Posterior cingulate gyrus (tissue), 11 donors: ENCODE measurements at regions not wholly inside any gene's neighbourhood (a gene's known extent, or its start where the extent isn't known, plus 50 kb on each side); places are given as distances from the start of the nearest gene placed in this dataset.
"Not testable (repeated sequence)": the region's sequence is repeated elsewhere in the genome, so short reads cannot be mapped to it uniquely, and the experiment has no call there.

Experiments used
- DNase-seq, 10 donors: peaks; one replicate each; pipeline versions ENCODE4 v3.0.0 to v3.0.0-alpha.2; 2020 to 2021; ENCODE audit warnings: mixed read lengths in 3 of 10
- intact Hi-C: fragments of 100-400 bp; cut with DNase I; formaldehyde crosslinking; loops from one replicate; pipeline ENCODE4 v1.15.1; 2023

DNA sequence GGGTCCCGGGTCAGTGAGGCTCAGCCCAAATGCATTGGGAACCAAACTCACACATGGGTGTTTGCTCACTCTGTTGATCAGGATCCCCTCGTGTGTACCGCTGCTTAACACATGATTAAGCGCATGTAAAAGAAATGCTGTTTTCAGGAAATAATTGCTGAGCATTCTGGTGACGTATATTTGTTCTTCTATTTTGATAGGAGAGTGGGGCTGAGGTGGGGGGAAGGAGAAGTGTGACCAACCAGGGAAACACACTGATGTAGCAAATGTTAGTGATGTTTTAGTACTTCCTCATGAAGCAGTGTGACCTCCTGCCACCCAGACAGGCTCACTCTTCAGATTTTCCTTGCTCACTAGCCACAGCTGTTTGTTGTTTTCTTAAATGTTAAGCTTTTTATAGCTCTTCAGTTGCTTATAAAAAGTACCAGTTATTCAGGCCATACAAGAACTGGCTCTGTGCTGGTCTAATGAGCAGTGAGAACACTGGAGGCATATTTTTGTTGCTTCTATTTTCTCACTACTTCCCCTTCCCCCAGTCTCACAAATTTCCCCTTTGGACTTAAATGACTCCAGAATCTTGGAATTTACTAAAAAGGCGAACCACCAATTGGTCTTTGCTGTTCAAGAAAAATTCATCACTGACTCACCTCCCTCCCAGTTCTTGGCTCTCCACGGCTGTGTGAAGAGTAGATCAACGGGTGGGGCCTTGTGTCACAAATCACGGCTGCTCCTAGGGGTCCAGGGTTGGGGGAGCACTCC is 79.2 kb upstream of the BACH2 start:
- intact Hi-C loops: no loop called here
- no peak for DNase-seq

DNA sequence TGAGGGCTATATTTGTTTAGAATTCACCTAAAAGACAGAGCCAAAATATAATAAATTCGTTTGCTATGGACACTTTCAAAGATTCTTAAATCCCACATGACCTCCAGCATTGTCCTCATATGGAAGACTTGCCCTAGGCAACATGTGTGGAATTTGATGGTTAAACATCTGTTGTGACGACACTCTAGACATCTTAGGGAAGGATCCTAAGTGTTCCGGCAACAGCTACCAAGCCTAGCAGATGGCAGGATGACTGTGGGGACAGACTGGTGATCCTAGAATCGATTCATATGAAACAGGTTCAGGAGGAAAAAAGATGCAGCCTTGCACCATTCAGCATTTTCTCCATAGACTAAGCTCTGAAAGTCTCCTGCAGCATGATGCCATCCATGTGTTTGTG is 77.6 kb upstream of the BACH2 start:
- intact Hi-C loops: no loop called here

DNA sequence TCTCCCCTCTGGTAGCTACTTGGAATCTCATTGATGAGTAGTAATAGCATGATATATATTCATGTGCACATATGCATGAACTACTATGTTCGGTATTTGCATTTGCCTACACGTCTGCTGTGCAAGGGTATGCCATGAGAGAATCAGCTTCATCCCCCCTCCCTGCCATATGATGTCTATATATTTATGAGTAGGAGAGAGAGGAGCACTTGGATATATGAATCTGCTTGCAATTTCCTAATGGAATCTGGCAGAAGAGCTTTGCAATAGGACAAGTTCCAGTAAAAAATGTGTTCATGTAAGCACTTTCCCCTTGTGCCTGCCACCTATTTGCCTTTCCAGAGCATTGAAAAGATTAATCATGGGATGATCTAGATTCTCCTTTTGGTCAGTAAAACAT is 76.2 kb upstream of the BACH2 start:
- intact Hi-C loops: no loop called here
- no peak for DNase-seq

More for the DNA sequence above, 77.6 kb upstream of the BACH2 start:
- no peak for DNase-seq

DNA sequence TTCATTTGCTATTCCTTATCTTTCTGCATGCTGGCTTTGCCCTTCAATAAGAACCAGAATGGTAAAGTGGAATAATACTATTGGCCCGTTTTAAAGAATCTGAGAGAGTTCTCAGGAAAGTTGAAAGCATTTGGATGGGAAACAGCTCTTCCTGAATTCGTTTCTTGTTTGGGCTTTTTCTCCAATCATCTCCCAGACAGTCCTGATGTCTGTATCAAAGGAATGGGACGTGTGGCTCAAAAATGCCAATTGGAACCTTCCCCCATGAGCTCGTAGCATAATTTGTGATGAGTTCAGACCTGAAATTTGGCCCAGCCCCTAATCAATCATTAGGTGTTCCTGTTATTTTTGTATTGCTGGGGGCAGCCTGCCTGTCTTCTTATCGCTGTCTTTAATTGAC is 75.8 kb upstream of the BACH2 start:
- intact Hi-C loops: no loop called here
- DNase-seq: no peak

DNA sequence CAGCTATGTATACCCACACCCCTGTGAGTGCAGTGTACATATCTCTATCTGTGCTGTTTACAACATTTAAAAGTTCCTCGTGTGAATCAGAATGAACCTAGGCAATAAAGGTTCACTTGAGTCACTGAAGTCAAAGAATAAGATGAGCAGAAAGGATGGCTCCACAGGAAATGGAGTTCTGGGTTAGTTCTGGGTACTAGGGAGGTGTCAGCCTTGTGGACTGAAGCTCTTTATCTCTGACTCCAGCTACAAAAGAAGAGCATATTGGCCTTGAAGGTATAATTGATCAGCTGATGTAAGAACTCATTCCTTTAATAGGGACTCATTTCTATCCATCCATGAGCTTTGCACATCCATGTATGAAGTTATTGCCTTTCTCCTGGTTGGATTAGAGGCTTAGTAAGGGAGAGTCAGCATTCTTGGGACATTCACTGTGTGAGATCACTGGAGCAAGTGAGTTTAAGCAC is 73.9 kb upstream of the BACH2 start:
- intact Hi-C loops: no loop called here

DNA sequence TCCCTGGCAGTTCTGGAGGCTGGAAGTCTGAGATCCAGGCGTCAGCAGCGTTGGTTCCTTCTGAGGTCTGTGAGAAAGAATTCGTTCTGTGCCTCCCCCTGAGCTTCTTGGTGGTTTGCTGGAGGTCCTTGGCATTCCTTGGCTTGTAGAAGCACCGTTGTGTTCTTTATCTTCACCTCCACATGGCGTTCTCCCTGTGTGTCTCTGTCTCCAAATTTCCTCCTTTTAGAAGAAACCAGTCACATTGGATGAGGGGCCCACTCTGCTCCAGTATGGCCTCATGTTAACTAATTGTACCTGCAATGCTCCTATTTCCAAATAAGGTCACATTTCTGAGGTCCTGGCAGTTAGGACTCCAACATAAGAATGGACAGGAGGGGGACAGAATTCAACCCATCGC is 73.0 kb upstream of the BACH2 start:
- intact Hi-C loops: no loop called here
- DNase-seq: no peak

More for the DNA sequence above, 73.9 kb upstream of the BACH2 start:
- no peak for DNase-seq

DNA sequence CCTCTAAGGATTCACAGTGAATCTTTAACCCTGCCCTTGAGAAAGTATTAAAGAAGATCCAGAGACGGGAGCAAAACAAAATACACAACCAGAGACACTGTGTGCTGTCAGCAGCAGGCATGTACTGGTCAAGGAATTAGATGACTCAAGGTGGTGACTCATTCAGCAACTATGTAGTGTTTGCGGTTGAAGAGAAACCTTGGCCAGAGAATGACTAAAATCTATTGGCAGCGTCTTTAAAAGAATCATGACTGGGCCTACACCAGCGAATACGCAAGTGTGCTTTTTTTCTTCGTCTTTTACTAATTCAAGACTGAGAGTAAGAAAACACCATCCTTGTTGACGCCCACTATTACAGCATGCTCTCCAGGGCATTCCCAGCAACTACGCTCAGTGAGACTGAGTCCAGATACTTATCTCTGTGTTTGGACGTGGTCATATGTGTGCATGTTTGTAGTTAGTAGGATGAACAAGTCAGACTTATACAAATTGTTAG is 72.4 kb upstream of the BACH2 start:
- DNase-seq: no peak

DNA sequence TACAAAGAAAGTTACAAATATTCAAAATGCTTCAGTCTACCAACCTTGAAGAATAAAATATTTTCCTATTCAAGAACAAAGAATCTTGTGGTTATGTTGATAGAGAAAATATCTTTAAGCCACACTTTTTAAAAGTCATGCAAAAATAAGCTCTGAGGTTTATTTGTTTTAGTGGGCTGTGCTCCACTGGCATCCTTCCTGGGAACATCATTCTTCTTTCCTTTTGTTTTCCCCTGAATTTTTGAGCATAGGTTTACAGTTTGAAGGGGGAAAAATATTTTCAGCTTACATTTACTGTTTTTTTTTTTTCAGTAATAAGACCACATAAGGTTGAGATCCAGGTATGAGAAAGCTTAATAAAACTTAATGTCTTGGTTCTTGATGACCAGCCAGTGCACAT is 72.0 kb upstream of the BACH2 start:
- intact Hi-C loops: no loop called here
- no peak for DNase-seq

More for the DNA sequence above, 72.4 kb upstream of the BACH2 start:
- intact Hi-C loops: no loop called here

DNA sequence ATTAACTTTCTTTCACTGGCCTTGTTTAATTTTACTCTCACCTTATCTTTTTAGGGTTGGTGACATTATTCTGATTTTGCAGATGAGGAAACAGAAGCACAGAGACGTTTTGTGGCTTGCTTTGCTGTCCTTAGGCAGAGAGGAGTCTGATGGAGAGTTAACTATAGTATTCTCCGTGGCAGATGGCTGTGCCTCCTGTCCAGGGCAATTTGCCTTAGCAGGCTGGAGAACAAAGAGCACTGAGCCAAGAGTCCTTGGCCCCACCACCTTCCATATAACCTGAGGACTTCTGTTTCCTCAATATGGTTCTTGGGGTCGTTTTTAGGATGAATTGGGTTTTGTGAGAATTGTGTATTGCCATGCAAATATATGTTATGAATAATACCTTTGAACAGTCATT is 71.4 kb upstream of the BACH2 start:
- DNase-seq: no peak
- intact Hi-C loops: no loop called here

DNA sequence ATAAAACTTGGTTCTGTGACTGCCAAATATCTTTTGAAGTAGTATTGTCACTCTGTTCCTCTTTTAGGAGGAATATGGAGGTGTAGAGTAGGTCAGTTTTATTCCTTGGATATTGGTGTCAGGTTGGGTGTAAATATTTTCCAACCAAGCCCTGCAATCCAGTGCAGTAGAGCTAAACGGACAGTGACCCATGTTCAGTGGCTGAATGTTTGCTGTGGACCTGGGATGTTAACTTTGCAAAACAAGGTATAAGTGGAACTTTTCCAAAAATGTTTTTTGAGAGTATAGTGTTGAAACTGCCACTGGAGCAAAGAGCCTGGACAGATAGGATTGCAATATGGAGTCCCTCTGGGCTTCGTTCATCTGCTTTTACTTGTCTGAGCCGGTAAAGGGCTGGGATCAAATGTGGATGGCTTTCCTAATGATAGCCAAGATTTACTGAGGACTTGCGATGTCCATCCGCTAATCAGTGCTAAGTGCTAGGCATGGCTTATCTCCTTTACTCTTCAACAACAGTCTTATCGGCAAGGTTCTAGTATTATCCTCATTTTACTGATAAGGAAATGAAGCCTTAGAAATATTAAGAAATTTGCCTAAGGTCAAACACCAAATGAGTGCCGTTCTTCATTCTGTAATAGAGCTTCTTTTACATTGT is 69.0 kb upstream of the BACH2 start:
- DNase-seq: no peak
- intact Hi-C loops: no loop called here

DNA sequence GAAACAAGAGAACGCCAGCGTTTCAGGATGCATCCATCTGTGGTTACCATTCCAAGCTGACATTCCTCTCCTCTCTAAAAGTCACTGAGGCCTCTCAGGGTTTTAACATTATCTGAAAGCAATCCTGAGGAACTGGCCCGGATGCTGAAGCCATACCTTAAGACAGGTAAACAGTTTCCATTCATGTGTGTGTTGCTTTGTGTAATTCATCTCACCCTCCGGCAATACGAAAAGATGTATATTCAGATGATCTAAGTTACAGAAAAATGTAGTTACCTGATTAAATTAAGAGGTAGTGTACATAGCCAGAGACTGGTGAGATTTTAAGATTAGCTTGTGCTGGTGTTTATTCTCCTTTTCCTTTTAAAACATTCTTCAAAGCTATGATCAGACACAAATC is 68.4 kb upstream of the BACH2 start:
- DNase-seq: no peak
- intact Hi-C loops: no loop called here

DNA sequence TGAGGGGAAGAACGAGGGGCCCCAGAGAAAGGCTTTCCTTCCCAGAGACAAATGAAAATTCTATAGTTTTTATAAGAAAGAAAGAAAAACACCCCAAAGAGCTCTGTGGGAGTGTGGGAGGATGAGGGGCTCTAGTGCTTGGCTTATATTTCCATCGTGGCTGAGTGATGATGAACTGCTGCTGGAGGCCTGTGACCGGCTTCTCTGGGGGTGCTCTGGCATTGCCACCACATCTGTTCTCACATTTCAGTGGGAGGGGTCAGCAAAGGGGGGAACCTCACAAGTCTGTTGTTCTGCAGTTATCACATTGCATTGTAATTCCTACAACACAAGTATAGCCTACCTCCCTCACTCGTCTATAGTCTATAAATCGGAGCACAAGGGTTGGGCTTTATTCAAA is 67.6 kb upstream of the BACH2 start:
- DNase-seq: no peak
- intact Hi-C loops: no loop called here

DNA sequence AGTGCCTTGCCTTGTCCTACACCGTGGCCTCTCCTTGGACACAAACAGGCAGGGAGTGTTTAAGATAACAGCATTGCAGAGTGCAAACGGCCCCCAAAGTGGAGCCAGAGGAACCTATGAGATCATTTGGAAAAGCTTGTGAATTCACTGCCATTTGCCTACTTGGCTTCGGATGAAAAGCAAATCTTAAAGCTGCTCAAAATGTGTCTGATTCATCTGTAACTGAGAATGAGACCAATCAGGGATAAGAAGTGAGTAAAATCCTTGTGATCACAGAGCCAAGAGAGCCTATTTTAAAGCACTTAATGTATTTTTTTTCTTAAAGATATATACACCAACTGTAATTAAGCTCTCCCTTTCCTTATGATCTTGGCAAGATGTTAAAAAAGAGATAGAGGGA is 65.7 kb upstream of the BACH2 start:
- DNase-seq: peak in 1 of 10 donors; percentile 65
- intact Hi-C loops: no loop called here

DNA sequence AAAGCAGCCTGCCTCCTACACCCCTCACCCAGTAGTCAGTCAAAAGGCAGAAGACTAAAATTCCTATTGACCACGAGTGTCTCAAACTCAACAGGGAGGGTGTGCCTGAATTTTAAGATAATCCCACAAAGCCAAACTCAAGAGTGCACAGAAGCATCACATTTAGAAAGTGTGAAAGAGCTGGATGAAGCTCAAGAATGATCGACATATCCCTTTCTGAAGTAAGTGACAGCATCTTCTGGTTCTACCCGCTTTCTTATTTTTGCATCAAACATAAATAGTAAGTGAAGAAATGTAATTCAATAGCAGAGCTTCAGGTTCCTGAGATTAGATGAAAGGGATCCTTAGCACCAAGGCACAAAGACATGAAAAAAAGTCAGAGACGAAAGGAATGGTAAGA is 64.5 kb upstream of the BACH2 start:
- no peak for DNase-seq
- intact Hi-C loops: no loop called here

DNA sequence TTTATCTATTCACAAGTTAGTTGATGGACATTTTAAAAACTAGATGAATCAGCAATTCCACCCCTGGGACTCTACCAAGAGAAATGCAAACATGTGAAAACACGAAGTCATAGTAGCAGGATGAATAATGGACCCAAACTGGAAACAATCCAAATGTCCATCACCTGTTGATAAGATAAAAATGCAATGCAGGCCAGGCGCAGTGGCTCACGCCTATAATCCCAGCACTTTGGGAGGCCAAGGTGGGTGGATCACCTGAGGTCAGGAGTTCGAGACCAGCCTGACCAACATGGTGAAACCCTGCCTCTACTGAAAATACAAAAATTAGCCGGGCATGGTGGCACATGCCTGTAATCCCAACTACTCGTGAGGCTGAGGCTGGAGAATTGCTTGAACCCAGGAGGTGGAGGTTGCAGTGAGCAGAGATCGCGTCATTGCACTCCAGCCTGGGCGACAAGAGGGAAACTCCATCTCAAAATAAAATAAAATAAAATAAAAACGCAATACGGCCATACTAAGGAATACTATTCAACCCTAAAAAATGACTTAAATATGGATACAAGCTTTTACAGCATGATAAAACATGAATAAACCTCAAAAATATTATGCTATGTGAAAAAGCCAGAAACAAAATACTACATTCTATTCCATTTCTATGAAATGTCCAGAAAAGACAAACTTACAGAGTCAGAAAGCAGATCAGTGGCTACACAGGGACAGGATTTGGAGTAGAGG is 61.6 kb upstream of the BACH2 start:
- intact Hi-C loops, DNase-seq: not testable (repeated sequence)

DNA sequence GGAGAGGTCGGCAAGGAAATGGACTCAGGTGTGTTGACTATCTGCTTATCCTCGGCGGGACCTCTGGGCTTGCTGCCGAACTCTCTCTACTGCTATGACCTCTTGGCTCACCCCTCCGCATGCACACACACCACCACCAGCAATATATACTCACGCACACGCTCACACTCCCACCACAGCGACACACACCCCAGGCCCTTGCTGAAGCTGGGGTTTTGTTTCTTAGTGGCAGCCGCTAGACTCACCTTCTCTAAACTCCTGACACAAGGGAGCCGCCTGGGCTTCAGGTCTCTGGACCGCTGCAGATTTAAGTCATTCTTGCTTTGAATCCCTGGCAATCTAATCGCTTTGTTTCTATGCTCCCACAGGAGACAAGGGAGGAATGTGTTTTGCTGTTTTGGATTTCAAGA is 59.4 kb upstream of the BACH2 start:
- no peak for DNase-seq
- intact Hi-C loops: no loop called here

DNA sequence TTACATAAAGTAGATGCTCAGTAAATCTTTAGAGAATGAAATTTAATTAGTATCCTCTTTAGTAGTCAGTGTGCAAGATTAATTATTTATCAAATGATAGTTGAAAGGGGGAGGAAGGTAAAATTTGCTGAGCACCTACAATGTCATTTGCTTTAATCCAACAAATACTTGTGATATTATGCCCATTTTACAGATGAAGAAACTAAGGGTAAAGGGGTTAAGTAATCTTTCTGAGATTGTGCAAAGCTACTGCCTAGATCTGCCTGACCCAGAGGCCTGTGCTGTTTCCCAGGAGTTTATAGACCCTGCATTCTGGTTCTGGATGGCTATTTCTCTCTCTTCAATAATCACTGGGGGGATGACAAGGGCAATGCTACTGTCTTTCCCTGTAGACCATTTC is 58.3 kb upstream of the BACH2 start:
- intact Hi-C loops: no loop called here
- no peak for DNase-seq

DNA sequence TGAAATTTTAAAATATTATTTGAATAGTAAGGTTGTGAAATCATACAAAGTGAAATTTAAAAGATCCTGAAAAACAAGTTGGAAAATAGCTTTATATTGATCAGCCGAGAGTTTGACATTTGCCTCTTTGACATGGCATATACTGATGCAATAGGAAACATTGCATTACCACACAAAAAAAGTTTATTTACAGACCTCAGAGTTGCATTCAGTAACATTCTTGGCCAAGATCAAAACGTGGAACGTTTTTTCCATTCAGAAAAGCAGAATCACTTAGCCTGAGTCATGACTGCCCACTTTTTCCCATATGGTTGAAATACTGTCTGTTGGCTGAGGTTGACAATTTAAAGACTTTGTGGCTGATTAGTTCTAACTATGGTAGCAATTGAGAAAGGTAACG is 55.1 kb upstream of the BACH2 start:
- intact Hi-C loops: no loop called here
- no peak for DNase-seq

DNA sequence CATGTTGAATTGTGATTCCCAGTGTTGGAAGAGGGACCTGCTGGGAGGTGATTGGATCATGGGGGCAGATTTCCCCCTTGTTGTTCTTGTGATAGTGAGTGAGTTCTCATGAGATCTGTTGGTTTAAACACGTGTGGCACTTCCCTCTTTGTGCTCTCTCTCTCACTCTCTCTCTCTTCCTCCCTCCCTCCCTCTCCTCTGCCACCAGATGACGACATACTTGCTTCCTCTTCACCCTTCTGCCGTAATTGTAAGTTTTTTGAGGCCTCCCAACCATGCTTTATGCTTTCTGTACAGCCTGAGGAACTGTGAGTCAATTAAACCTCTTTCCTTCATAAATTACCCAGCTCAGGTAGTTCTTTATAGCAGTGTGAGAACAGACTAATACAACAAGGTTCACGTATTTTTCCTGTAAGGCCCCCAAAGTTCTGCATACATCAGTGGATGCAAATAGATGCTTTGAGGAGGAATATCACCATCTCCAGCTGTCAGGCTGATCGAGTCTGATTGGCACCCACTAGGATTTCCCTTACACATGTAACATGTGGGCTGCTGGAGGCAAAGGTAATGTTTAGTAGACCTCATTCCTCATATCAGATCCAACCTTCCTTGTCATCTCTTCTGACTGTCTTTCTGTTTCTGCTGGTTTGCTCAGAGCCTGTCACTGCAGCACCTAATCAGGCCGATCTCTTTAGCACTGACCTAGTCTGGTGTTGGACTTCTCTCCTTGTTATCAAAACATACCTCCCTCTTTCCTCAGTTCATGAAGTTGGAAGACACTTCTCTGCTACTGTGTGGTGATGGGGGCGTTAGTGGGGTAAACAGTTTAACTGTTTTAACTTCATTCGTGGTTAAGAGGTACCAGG is 54.3 kb upstream of the BACH2 start:
- intact Hi-C loops: no loop called here
- DNase-seq: no peak

DNA sequence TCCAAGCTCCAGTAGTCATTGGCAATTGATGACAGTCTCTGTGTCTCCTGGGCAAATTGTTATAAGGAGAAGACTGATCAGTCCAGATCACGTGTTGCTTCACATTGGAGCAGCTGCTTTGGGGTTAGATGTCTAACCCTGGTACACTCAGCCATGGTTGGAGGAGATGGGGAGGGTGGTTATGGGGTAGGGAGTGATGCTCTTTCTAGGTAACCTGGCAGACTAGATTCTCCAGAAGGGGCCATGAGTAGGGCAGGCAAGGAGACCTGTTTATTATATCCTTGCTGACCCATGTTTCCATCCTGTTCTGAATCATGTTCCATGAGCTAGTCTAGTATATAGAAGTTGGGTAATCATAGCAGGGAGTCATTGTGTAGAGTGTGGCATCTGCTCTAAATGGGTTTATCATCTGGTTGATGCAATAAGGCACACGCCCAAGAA is 50.8 kb upstream of the BACH2 start:
- intact Hi-C loops: no loop called here
- DNase-seq: no peak
